GM23338 (cell line): ENCODE measurements at regions not wholly inside any gene's neighbourhood (a gene's known extent, or its start where the extent isn't known, plus 50 kb on each side); places are given as distances from the start of the nearest gene placed in this dataset.

Experiments used
- ATAC-seq: fragments of 200-7000 bp; cut with Tn5 transposase; 3 replicates; pipeline ENCODE4 v1.9.1; 2020
- DNase-seq: peaks from one replicate; pipeline ENCODE4 v3.0.0-alpha.2; 2015; ENCODE audit warnings: low spot score
- H2AFZ ChIP-seq: fragments of 200-600 bp; sonication (generic); 2 replicates; pipeline ENCODE4 v1.8.0; 2016; ENCODE audit warnings: antibody characterized with exemption, mild to moderate bottlenecking, moderate library complexity
- H3F3A ChIP-seq: fragments of 200-600 bp; sonication (generic); replicated peaks from 2 replicates; pipeline ENCODE4 v1.8.0; 2017; ENCODE audit warnings: antibody characterized with exemption, mixed run types, low read depth
- H3K27ac ChIP-seq: fragments of 200-600 bp; sonication (generic); 2 replicates; pipeline ENCODE4 v1.6.1; 2016; ENCODE audit warnings: low read depth
- H3K27me3 ChIP-seq: fragments of 200-600 bp; sonication (generic); 2 replicates; pipeline ENCODE4 v1.8.0; 2016; ENCODE audit warnings: mild to moderate bottlenecking, mixed run types, moderate library complexity; ENCODE audit not compliant: insufficient read depth
- H3K36me3 ChIP-seq: fragments of 200-600 bp; sonication (generic); 2 replicates; pipeline ENCODE4 v1.8.0; 2016; ENCODE audit warnings: mild to moderate bottlenecking; ENCODE audit not compliant: insufficient read depth
- H3K4me1 ChIP-seq: fragments of 200-600 bp; sonication (generic); 2 replicates; pipeline ENCODE4 v1.8.0; 2016; ENCODE audit warnings: mild to moderate bottlenecking, moderate library complexity; ENCODE audit not compliant: insufficient read depth
- H3K4me2 ChIP-seq: fragments of 200-600 bp; sonication (generic); 2 replicates; pipeline ENCODE4 v1.7.1; 2017; ENCODE audit warnings: mixed run types
- H3K4me3 ChIP-seq: fragments of 200-600 bp; sonication (generic); 2 replicates; pipeline ENCODE4 v1.6.1; 2016; ENCODE audit warnings: mixed run types
- H3K79me2 ChIP-seq: fragments of 200-600 bp; sonication (generic); replicated peaks from 2 replicates; pipeline ENCODE4 v1.8.0; 2017; ENCODE audit warnings: mild to moderate bottlenecking; ENCODE audit not compliant: insufficient read depth
- H3K9me2 ChIP-seq: fragments of 200-600 bp; sonication (generic); 2 replicates; pipeline ENCODE4 v1.8.0; 2017; ENCODE audit not compliant: insufficient read depth
- H4K20me1 ChIP-seq: fragments of 200-600 bp; sonication (generic); replicated peaks from 2 replicates; pipeline ENCODE4 v1.8.0; 2017; ENCODE audit warnings: mild to moderate bottlenecking; ENCODE audit not compliant: insufficient read depth
- H3K27ac Mint-ChIP-seq: 2 replicates; pipeline ENCODE4 v1.8.0; 2020; ENCODE audit warnings: inconsistent platforms, mild to moderate bottlenecking, moderate library complexity, mixed read lengths
- H3K27me3 Mint-ChIP-seq: 3 replicates; pipeline ENCODE4 v1.8.0; 2022; ENCODE audit warnings: low read depth, mild to moderate bottlenecking, moderate library complexity, mixed read lengths, inconsistent platforms; ENCODE audit not compliant: insufficient read depth, poor library complexity
- H3K36me3 Mint-ChIP-seq: 3 replicates; pipeline ENCODE4 v1.8.0; 2021; ENCODE audit warnings: low read depth, mild to moderate bottlenecking, inconsistent platforms, moderate library complexity, mixed read lengths
- H3K4me1 Mint-ChIP-seq: 3 replicates; pipeline ENCODE4 v1.8.0; 2020; ENCODE audit warnings: mild to moderate bottlenecking, inconsistent platforms, mixed read lengths
- H3K4me3 Mint-ChIP-seq: 3 replicates; pipeline ENCODE4 v1.8.0; 2021; ENCODE audit warnings: moderate library complexity, mild to moderate bottlenecking, inconsistent platforms, mixed read lengths
- H3K9me3 Mint-ChIP-seq: 3 replicates; pipeline ENCODE4 v1.8.0; 2020; ENCODE audit warnings: moderate library complexity, mild to moderate bottlenecking, inconsistent platforms, mixed read lengths
- CREB1 ChIP-seq: fragments of 250-450 bp; sonication (Bioruptor Pico); IDR thresholded peaks from 2 replicates; pipeline ENCODE4 v1.5.0; 2020; ENCODE audit warnings: low read depth, mild to moderate bottlenecking, moderate library complexity
- EZH2 ChIP-seq: fragments of 200-600 bp; sonication (generic); IDR thresholded peaks from one replicate; pipeline ENCODE4 v1.8.0; 2017; ENCODE audit warnings: antibody characterized with exemption, mild to moderate bottlenecking, low read depth; ENCODE audit not compliant: unreplicated experiment
- EZH2phosphoT487 ChIP-seq: fragments of 200-600 bp; sonication (generic); IDR thresholded peaks from one replicate; pipeline ENCODE4 v1.8.1; 2018; ENCODE audit warnings: antibody characterized with exemption; ENCODE audit not compliant: unreplicated experiment
- JUNB ChIP-seq: IDR thresholded peaks from one replicate; pipeline ENCODE4 v1.6.1; 2016; ENCODE audit warnings: antibody characterized with exemption; ENCODE audit not compliant: unreplicated experiment
- NANOG ChIP-seq: IDR thresholded peaks from 2 replicates; pipeline ENCODE4 v1.6.1; 2016; ENCODE audit warnings: antibody characterized with exemption, borderline replicate concordance
- POLR2AphosphoS5 ChIP-seq: IDR thresholded peaks from 2 replicates; pipeline ENCODE4 v1.6.1; 2016; ENCODE audit warnings: antibody characterized with exemption, low read depth
- REST ChIP-seq: IDR thresholded peaks from one replicate; pipeline ENCODE4 v1.6.1; 2018; ENCODE audit warnings: antibody characterized with exemption; ENCODE audit not compliant: unreplicated experiment
- STAT1 ChIP-seq: IDR thresholded peaks from one replicate; pipeline ENCODE4 v1.6.1; 2016; ENCODE audit warnings: antibody characterized with exemption; ENCODE audit not compliant: unreplicated experiment
- ZNF114 ChIP-seq: fragments of 250-450 bp; sonication (Bioruptor Pico); IDR thresholded peaks from 2 replicates; pipeline ENCODE4 v1.5.0; 2020; ENCODE audit warnings: mild to moderate bottlenecking, moderate library complexity
- ZNF331 ChIP-seq: fragments of 250-450 bp; sonication (Bioruptor Pico); IDR thresholded peaks from 2 replicates; pipeline ENCODE4 v1.5.0; 2020; ENCODE audit warnings: low read depth, mild to moderate bottlenecking, moderate library complexity
- ZNF462 ChIP-seq: fragments of 250-450 bp; sonication (Bioruptor Pico); IDR thresholded peaks from 2 replicates; pipeline ENCODE4 v1.5.0; 2020; ENCODE audit warnings: mild to moderate bottlenecking, moderate library complexity
- TF ChIP-seq, protein P1 (sequence below), 2 experiments: fragments of 200-600 bp in 1 of 2; sonication (generic) in 1 of 2; conservative IDR thresholded peaks; 2 replicates each; pipeline versions ENCODE4 v1.5.1 to v1.6.1; 2016 to 2017; ENCODE audit warnings: antibody characterized with exemption in 2 of 2, low read depth in 2 of 2, mild to moderate bottlenecking in 2 of 2, moderate library complexity in 1 of 2
- TF ChIP-seq, protein P2 (sequence below): IDR thresholded peaks from 2 replicates; pipeline ENCODE4 v1.6.1; 2016; ENCODE audit warnings: antibody characterized with exemption

- Histone ChIP-seq H3K27ac (no peak overlapping the region), H3K4me1 (no peaks in the 10 kb centered on the region), H3F3A (no peaks in the 10 kb centered on the region), H3K4me3 (no peak overlapping the region), H3K9me2 (0 out of 2 replicates have a peak, but pooled peaks cover 3% of the 10 kb centered on the region), H3K36me3 (no peaks in the 10 kb centered on the region), H3K27me3 (no peaks in the 10 kb centered on the region), H2AFZ (no peak overlapping the region), H4K20me1 (no peaks in the 10 kb centered on the region), H3K79me2 (no peaks in the 10 kb centered on the region), H3K4me2 (no peak overlapping the region)
- Mint-ChIP-seq H3K27me3 (no peaks in the 10 kb centered on the region), H3K4me1 (no peaks in the 10 kb centered on the region), H3K4me3 (no peak overlapping the region), H3K9me3 (no peaks in the 10 kb centered on the region; the same call in 2 of the 3 replicates), H3K36me3 (peaks cover 2% of the 10 kb centered on the region; the same call in 1 of the 3 replicates), H3K27ac (no peak overlapping the region)
- TF ChIP-seq, protein P1, sequence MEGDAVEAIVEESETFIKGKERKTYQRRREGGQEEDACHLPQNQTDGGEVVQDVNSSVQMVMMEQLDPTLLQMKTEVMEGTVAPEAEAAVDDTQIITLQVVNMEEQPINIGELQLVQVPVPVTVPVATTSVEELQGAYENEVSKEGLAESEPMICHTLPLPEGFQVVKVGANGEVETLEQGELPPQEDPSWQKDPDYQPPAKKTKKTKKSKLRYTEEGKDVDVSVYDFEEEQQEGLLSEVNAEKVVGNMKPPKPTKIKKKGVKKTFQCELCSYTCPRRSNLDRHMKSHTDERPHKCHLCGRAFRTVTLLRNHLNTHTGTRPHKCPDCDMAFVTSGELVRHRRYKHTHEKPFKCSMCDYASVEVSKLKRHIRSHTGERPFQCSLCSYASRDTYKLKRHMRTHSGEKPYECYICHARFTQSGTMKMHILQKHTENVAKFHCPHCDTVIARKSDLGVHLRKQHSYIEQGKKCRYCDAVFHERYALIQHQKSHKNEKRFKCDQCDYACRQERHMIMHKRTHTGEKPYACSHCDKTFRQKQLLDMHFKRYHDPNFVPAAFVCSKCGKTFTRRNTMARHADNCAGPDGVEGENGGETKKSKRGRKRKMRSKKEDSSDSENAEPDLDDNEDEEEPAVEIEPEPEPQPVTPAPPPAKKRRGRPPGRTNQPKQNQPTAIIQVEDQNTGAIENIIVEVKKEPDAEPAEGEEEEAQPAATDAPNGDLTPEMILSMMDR (conservative IDR thresholded peaks at IDR 0.05; ENCODE audit: low read depth in 2 of 2), result no peak
- TF ChIP-seq JUNB, result no peak
- no peak for TF ChIP-seq ZNF331 (CRISPR knock-in tag)
- no peak for TF ChIP-seq ZNF114
- no peak for TF ChIP-seq ZNF462
- TF ChIP-seq, protein P2, sequence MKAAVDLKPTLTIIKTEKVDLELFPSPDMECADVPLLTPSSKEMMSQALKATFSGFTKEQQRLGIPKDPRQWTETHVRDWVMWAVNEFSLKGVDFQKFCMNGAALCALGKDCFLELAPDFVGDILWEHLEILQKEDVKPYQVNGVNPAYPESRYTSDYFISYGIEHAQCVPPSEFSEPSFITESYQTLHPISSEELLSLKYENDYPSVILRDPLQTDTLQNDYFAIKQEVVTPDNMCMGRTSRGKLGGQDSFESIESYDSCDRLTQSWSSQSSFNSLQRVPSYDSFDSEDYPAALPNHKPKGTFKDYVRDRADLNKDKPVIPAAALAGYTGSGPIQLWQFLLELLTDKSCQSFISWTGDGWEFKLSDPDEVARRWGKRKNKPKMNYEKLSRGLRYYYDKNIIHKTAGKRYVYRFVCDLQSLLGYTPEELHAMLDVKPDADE, result no peak
- no peak for TF ChIP-seq STAT1
- no peak for TF ChIP-seq REST
- no peak for TF ChIP-seq POLR2AphosphoS5
- TF ChIP-seq NANOG, result no peak
- no peak for TF ChIP-seq CREB1
- TF ChIP-seq EZH2, result no peak
- TF ChIP-seq EZH2phosphoT487, result no peak
- no peak for ATAC-seq
- DNase-seq, result no peak
These were observed 126.3 kb upstream of the CXCL12 start for GRCh38 chr10:44511166-44511565.
